HG03460 (cell line): ENCODE measurements at regions not wholly inside any gene's neighbourhood (a gene's known extent, or its start where the extent isn't known, plus 50 kb on each side); places are given as distances from the start of the nearest gene placed in this dataset.
"Not testable (repeated sequence)": the region's sequence is repeated elsewhere in the genome, so short reads cannot be mapped to it uniquely, and the experiment has no call there.

ENCODE experiments used
- ATAC-seq: cut with Tn5 transposase; IDR thresholded peaks from one replicate; pipeline ENCODE4 v1.9.1; 2021; ENCODE audit not compliant: unreplicated experiment

DNA sequence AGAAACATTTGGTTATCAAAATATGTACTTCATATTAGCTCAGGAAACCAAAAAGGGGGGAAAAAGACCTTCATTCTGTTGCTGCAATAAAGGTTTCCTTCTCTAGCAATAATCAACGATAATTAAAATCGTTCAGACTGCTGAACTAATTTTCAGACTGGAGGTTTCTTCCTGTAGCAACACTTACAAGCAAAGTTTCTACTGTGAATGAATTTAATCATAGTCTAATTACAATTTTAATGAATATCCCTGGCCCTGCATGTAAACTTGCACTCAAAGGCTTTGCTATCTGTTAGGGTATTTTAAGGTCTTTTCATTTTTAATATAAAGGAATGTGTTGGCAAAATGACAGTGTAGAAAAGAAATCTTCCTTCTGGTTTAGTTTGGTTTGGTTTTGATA is 265.2 kb downstream of the QDPR start:
- no peak for ATAC-seq

- no peak for ATAC-seq
Observed at GRCh38 chr4:17241835-17242234, 270.1 kb downstream of the QDPR start.

DNA sequence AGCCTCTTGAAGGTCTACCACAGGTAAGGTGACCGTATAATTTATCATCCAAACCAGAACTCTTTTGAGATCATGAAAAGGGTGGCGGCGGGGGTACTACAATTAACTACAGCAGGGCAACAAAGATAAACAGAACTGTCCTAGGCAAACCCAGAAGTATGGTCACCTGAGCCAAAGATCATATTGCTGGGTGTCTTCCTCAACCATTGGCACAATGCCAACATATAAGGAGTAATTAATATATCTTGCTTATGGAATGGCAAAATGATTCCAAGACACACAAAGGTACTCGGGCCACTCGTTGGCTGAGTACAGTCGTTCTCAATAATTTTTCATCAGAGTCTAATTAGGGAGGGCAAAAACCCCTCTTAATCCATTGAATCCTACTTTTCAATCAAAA is 273.3 kb downstream of the QDPR start:
- no peak for ATAC-seq

DNA sequence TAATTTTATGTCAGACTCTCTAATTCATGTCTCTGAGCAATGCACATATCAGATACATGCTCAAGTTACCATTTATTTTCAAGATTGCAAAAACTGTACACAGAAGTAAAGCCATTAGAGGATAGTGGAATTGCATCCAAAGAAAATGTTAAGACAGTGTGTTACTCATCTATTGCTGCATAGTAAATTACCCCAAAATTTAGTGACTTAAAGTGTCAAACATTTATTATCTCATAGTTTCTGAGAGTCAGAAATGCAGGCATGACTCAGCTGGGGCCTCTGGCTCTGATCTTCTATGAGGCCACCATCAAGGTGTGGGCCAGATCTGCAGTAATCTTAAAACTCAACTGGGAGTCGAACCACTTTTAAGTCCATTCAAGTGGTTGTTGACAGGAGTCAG is 275.2 kb downstream of the QDPR start:
- no peak for ATAC-seq

DNA sequence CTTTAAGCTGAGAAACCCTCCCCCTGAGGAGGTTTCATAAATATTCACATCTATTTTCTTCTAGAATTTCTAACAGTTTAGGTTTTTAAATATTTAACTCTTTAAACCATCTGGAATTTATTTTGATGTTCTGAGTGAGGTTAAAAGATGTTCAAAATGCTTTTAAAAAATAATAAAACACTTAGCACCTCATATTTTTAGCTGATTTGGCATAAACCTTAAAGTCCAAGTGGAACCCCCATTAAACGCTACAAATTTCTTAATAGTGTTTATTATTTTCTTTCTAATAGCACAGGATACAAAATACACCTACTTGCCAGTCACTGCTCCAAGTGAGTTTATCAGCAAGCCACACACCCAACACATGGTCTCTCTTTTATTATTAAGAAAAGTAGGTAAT is 277.2 kb downstream of the QDPR start:
- no peak for ATAC-seq

GRCh38 chr4:17232566-17233253 is 279.2 kb downstream of the QDPR start:
- ATAC-seq, result no peak

DNA sequence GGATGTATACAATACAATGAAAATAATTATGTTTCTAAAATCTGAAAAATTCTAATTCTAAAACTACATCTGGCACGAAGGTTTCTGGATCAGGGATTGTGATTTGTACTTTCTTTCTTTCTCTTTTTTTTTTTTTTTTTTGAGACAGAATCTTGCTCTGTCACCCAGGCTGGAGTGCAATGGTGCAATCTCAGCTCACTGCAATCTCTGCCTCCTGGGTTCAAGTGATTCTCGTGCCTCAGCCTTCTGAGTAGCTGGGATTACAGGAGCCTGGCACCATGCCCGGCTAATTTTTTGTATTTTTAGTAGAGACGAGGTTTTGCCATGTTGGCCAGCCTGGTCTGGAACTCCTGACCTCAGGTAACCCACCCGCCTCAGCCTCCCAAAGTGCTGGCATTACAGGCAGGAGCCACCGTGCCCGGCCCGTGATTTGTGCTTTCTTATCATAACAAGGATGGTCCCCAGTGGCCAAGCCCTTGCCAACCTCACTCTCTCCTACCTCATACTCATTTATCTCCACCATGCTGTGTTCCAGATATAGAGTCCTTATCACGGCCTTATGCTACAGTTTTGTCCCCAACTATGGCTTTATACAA is 279.9 kb downstream of the QDPR start:
- ATAC-seq, result not testable (repeated sequence)

DNA sequence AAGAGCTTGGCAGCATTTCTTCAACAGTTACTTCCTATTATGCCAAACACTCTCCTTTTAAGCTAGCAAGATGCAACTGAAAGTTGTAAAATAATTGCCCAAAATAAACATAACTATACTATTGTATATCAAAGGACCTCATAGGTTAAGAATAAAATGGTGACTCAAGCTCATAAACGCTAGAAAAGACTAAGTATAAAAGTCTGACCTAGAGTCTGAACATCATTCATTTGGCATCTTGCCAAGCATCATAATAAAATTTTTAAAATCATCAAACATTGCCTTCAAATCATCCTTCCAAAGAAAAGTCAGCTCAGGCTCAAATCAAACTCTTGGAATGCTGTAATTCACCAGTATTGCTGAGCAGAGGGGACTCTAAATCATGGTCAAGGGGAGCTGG is 281.2 kb downstream of the QDPR start:
- ATAC-seq, result no peak

GRCh38 chr4:17220816-17221215 is 291.1 kb downstream of the QDPR start:
- ATAC-seq, result no peak

DNA sequence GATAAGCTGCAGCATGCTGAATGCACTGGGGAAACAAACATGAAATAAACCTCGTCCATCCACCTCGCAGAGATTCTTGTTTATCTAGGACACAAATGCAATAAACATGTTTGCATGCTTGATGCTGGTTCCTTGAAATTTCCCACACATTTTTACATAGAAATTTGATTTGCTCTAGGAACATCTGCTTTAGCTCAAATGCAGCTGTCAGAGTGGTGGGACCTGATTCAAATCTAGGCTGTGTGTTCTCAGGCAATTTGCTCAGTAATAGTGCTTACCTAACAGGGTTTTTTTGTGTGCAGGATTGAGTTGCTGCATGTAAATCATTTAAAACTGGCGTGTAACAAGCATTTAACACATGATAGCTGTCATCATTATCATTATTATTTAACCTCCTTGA is 293.1 kb downstream of the QDPR start:
- ATAC-seq, result no peak

GRCh38 chr4:17206829-17207801 is 304.8 kb downstream of the QDPR start:
- ATAC-seq, result no peak

GRCh38 chr4:17204908-17205307 is 306.5 kb upstream of the LDB2 start:
- no peak for ATAC-seq

DNA sequence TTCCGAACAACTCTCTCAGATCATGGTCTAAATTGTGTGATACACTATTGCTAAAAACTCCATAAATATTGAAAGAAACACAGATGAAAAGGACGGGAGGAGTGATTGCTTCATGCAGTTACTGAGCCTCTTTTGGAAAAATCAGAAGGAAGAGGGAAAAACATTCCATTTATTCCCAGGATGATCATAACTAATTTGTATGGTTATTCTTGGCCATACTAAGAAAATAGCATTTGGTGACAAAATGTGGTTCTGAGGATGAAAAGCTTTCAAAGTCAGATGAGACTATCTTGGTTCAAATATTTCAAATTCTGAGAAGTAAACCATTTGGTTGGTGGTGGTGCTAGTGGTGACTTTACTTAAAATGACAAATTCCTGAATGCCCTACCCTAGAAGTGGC is 305.4 kb upstream of the LDB2 start:
- ATAC-seq, result no peak

- ATAC-seq, result no peak
Observed at GRCh38 chr4:17197070-17197469, 298.6 kb upstream of the LDB2 start.

- no peak for ATAC-seq
Observed at GRCh38 chr4:17195461-17196275, 297.2 kb upstream of the LDB2 start.

DNA sequence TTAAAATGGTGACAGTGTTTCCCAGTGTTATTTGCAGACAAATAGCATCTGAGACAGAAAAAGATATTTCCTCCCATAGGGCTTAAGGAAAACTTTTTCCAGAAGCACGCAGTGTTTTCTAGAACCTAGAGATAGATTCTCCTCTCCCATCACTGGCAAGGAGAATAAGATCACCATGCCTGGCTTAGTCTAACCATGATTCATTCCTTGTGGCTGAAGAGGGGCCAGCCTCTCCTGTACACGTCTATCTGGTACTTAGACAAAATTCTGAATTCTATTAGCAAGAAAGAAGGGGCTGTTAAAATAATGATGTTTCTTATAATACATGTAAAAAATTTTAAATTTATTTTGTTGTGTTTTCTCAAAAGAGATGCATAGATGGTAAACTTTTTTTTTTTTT is 296.1 kb upstream of the LDB2 start:
- ATAC-seq, result no peak

- no peak for ATAC-seq
Observed at GRCh38 chr4:17189759-17190158, 291.3 kb upstream of the LDB2 start.

GRCh38 chr4:17189401-17189720 is 290.9 kb upstream of the LDB2 start:
- ATAC-seq, result no peak

GRCh38 chr4:17188547-17189400 is 290.3 kb upstream of the LDB2 start:
- ATAC-seq, result no peak

DNA sequence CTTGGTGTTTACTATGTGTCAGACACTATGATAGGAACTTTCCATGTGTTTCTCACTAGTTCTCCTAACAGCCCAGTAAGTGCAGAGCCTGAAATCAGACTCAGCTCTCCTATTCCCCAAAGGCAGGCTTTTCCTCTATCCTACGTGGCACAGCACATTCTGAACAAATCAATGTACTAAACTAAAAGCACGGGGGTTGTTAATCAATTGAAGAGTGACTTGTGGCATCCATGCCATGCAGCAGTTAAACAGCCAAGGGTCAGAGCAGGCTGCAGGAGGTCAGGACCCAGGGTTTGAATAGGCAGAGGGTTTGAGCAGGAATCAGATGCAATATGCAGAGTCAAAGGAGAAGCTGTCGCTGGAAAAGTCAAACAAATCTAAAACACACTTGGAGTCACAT is 289.7 kb upstream of the LDB2 start:
- no peak for ATAC-seq
